ENCODE measurements at regions not wholly inside any gene's neighbourhood (a gene's known extent, or its start where the extent isn't known, plus 50 kb on each side); places are given as distances from the start of the nearest gene placed in this dataset.

DNA sequence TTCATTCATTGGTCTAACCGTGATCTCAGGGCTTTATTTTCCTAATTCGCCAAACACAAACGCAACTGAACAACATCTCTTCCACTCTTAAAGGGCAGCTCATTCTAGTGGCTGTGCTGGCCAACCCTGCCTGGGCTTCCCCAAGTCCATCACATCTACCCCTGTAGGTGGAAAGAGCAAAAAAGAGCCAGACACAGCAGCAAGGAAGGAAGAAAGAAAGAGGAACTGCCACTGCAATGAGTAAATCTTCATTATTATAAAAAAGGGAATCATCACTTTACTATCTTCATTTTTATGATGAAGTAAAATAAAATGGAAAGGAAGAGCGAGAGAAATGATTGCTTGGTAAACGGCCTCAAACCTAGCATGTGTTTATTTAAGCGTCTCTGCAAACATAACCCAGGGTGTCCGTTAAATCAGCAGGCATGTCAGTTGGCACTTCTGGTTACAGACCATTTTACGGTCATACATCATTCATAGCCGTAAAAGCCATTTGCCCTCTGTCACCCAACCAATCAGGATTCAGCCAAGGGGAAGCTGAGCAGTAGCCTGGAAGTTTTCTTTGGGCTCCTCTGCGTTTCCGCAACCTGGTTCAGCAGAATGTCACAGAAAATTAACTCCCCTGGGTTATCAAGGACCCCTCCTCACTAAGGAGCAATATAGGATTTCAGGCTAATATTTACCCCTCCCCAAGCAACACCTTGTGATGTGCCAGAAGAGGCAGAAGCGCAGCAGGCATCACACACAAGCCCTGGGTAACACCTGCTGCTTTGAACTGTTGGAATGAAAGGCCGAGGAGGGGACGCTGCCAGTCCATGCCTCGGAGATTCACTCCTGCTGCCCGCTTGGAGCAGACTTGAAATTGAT is 234.0 kb downstream of the SNX10 start:
- DNase-seq (ENCODE audit: low read depth), result no peak
- TF ChIP-seq, protein P1, sequence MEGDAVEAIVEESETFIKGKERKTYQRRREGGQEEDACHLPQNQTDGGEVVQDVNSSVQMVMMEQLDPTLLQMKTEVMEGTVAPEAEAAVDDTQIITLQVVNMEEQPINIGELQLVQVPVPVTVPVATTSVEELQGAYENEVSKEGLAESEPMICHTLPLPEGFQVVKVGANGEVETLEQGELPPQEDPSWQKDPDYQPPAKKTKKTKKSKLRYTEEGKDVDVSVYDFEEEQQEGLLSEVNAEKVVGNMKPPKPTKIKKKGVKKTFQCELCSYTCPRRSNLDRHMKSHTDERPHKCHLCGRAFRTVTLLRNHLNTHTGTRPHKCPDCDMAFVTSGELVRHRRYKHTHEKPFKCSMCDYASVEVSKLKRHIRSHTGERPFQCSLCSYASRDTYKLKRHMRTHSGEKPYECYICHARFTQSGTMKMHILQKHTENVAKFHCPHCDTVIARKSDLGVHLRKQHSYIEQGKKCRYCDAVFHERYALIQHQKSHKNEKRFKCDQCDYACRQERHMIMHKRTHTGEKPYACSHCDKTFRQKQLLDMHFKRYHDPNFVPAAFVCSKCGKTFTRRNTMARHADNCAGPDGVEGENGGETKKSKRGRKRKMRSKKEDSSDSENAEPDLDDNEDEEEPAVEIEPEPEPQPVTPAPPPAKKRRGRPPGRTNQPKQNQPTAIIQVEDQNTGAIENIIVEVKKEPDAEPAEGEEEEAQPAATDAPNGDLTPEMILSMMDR (IDR thresholded peaks at IDR 0.05; ENCODE audit: low read depth, low read length, missing control alignments), result no peak
- H3K4me3 ChIP-seq (ENCODE audit: low read depth, low read length), result no peak overlapping the region

DNA sequence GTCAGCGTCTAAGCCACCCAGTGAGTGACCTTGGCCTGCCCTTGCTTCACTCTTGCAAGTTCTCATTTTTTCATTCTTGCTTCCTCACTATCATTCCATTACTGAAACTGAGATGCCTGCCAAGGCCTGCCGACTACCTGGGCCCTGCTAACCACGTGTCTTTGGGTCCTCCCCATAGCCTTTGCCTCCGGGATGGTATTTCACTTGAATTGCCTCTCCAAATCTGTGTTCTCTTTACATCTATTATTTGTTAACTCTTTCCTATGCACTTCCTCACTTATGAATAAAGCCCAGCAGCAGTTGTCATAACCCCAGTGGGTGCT is 234.6 kb downstream of the SNX10 start:
- TF ChIP-seq, protein P1 (IDR thresholded peaks at IDR 0.05; ENCODE audit: low read depth, low read length, missing control alignments), result no peak
- DNase-seq (ENCODE audit: low read depth), result no peak
- no peak overlapping the region for H3K4me3 ChIP-seq (ENCODE audit: low read depth, low read length)

DNA sequence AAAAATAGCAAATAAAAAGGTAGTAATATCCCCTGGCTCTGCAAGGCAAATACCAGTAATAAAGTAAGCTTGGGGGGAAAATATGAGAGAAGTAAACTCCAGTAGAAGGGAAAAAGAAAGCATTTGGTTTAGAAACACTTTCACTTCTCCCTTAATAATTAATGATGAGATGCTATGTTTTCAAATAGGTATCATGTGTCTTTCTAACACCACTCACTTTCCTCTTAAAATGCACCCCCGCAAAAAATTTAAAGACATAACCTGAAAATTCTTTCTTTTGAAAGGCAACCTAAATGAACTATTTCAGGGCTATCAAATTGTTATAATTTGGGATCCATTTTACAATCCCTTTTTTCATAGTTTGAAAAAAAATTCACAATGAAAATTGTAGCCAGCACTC is 240.3 kb downstream of the SNX10 start:
- no peak for DNase-seq (ENCODE audit: low read depth)
- H3K4me3 ChIP-seq (ENCODE audit: low read depth, low read length), result no peak overlapping the region
- TF ChIP-seq, protein P1 (IDR thresholded peaks at IDR 0.05; ENCODE audit: low read depth, low read length, missing control alignments), result no peak

DNA sequence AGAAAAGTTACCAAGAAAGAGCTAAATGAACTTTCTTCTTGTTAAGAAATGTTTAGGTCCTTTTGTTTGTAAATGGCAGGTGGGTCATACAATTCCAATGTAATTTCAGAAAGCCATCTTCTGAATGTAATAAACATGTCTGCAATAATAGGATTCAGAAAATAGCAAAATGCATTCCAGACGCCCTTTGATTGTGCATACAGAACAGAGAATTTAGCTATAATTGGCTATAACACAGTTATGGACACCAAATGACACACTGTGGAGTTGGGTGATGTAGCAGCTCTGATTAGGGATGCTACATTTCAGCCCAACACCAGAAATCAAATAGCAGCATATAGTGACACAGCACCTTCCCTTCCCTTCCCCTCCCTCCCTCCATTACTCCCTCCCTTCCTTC is 240.8 kb downstream of the SNX10 start:
- no peak for DNase-seq (ENCODE audit: low read depth)
- TF ChIP-seq, protein P1 (IDR thresholded peaks at IDR 0.05; ENCODE audit: low read depth, low read length, missing control alignments), result no peak
- H3K4me3 ChIP-seq (ENCODE audit: low read depth, low read length), result no peak overlapping the region

DNA sequence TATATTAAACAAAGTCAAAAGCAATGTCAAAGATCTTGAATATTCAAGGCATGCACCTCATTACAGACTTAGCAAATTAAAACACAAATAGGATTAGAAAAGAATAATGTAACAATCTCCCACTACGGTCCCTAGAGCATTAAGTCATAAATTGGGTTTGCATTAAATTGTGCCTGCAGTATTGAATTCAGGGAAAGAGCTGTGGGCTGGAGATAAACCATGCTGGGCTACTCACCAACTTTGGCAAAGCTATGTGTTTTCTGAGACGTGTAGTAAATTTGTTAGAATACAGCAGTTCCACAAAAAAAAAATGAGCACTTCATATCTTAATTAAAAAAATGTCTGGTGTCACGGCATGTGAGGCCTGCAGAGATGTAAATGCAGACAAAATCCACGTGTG is 241.6 kb downstream of the SNX10 start:
- TF ChIP-seq, protein P1 (IDR thresholded peaks at IDR 0.05; ENCODE audit: low read depth, low read length, missing control alignments), result no peak
- H3K4me3 ChIP-seq (ENCODE audit: low read depth, low read length), result no peak overlapping the region
- no peak for DNase-seq (ENCODE audit: low read depth)

DNA sequence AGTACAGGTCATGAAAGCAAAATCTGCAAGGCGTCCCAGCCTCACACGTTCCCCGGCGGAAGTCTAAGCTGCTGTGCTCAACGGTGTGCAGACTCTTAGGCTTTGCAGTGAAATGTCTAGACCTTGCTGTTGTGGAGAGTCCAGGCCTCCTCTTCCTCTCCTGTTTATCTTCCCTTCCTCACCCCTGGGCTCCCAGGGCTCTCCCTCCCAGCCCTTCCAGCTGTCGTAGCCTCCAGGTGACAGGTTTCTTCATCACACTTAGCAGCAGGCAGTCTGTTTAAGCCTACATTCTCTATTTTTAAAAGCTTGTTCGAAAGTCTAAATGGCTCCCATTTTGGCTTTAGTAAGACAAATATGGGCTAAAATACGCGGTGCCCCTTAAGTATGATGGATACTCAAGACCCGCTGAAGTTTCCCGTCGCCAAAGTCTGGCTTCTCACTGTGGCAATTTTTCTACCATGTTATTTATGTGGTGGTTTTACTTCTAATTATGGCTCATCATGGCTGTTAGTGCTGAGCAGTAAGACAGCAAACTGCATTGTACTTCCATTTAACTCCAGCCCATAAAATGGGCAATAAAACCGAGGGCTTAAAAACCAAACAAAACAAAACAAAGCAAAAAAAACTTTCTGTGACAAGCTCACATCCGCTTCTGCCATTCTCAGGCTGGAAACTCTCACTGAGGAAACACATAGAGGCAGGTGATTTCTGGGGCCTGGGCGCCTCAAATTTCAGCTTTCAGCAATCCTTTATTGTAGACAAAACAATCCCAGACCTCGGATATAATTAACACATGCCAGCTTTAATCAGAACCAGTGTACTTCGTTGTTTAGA is 243.2 kb downstream of the SNX10 start:
- TF ChIP-seq, protein P1 (IDR thresholded peaks at IDR 0.05; ENCODE audit: low read depth, low read length, missing control alignments), result no peak

More for the DNA sequence above, 243.2 kb downstream of the SNX10 start:
- H3K4me3 ChIP-seq (ENCODE audit: low read depth, low read length), result no peak overlapping the region
- no peak for DNase-seq (ENCODE audit: low read depth)
